Effector memory CD8-positive, alpha-beta T cell (primary cell): ENCODE measurements at regions not wholly inside any gene's neighbourhood (a gene's known extent, or its start where the extent isn't known, plus 50 kb on each side); places are given as distances from the start of the nearest gene placed in this dataset.

ENCODE experiments used
- ATAC-seq: fragments of 150-1000 bp; cut with Tn5 transposase; replicated peaks from 2 replicates; pipeline ENCODE4 v1.10.0; 2021; ENCODE audit warnings: mild to moderate bottlenecking, moderate library complexity
- DNase-seq, 3 experiments: peaks; one replicate each; pipeline ENCODE4 v3.0.0; 2021
- H3K27ac Mint-ChIP-seq, 2 donors: one replicate each; pipeline ENCODE4 v1.8.0; 2022; ENCODE audit warnings: mild to moderate bottlenecking in 2 of 2, mixed read lengths in 2 of 2, moderate library complexity in 2 of 2
- H3K27me3 Mint-ChIP-seq, 2 donors: one replicate each; pipeline ENCODE4 v1.8.0; 2022; ENCODE audit warnings: mixed read lengths in 2 of 2
- H3K36me3 Mint-ChIP-seq: one replicate; pipeline ENCODE4 v1.8.0; 2022; ENCODE audit warnings: mild to moderate bottlenecking, moderate library complexity, mixed read lengths; ENCODE audit not compliant: insufficient read depth
- H3K4me1 Mint-ChIP-seq, 2 donors: one replicate each; pipeline ENCODE4 v1.8.0; 2022; ENCODE audit warnings: low read depth in 2 of 2, mixed read lengths in 2 of 2
- H3K4me3 Mint-ChIP-seq, 2 donors: one replicate each; pipeline ENCODE4 v1.8.0; 2022; ENCODE audit warnings: mild to moderate bottlenecking in 2 of 2, mixed read lengths in 2 of 2, moderate library complexity in 2 of 2
- H3K9me3 Mint-ChIP-seq, 2 donors: one replicate each; pipeline ENCODE4 v1.8.0; 2022; ENCODE audit warnings: mixed read lengths in 2 of 2

DNA sequence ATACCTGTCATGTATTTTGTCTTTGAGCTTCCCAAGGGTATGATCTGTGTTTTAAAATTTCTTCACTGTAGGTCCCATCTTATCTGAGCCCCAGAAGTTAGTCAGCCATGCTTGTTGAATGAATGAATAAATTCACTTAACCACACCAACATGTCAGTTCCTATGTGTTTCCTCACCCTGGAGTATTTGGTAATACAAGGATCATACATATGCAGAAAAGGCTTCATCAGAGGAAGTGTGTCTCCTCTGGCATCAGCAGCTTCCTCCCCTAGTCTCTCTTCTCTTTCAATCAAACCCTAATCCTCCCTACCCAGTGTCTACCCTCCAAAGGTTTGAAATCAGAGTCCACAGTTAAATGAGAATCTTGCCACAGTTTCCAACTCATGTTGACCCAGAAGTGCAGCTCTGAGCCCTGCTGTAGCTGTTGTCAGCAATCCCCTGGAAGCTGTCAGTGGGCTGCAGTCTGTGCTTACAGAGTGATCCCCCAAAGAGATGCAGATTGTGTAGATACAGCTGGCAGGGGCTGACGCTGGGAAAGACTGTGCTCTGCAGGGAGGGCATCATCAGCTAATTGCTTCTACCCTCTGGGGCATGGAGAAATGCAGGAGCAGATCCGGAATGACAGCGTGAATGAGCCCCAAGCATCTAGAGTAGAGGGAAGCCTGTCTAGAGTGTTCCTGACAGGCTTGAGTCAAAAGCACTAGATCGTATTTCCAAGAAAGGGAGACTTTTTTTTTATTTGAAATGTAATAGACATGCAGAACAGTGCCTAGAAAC is 105.0 kb upstream of the WDR11 start:
- no peaks in the 10 kb centered on the region for H3K36me3 Mint-ChIP-seq
- ATAC-seq = no peak
- no peak overlapping the region for H3K27ac Mint-ChIP-seq
- no peaks in the 10 kb centered on the region for H3K4me1 Mint-ChIP-seq
- no peak for DNase-seq
- H3K4me3 Mint-ChIP-seq = no peak overlapping the region
- H3K9me3 Mint-ChIP-seq = peaks cover 0 to 2% of the 10 kb centered on the region in 2 donors
- peaks cover 14 to 27% of the 10 kb centered on the region in 2 donors for H3K27me3 Mint-ChIP-seq

DNA sequence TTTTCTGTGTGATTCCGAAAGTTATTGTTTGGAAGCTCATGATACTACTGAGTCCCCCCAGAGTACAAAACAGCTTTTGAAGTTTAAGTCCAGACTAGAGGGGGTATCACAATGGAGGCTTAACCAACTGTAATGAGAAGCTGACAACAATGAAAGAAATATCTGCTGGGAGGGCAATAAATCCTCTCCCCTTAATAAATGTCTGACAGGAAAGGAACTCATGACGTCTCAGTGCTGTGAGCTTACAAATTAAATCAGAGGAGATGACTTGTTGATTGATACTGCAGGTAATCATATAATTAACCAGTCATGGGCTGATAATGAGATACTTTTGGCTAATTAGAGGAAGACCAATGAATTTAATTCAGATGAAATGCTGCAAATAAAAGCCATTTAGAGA is 102.6 kb upstream of the WDR11 start:
- H3K36me3 Mint-ChIP-seq = no peaks in the 10 kb centered on the region
- no peak overlapping the region for H3K4me3 Mint-ChIP-seq
- ATAC-seq (no peak), DNase-seq (no peak)
- H3K9me3 Mint-ChIP-seq = peaks cover 0 to 2% of the 10 kb centered on the region in 2 donors
- no peak overlapping the region for H3K27ac Mint-ChIP-seq
- peaks cover 7 to 31% of the 10 kb centered on the region in 2 donors for H3K27me3 Mint-ChIP-seq
- no peaks in the 10 kb centered on the region for H3K4me1 Mint-ChIP-seq

DNA sequence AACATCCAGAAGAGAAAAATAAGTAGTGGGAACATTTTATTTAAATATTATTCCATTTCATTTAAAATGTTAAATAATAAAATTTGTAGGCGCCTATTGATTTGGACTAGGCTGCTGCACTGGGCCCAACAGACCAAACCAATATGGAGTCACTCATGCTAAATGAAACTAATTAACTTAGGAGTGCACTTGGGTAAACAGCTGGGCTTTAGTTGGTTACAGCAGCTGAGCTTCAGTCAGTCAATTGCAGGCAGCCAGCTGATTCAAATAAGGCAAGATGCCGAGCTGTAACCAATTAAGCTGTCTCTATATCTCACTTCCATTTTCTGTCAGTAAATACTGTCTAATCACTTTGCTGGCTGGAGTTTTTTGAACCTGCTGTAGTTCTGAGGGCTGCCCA is 102.1 kb upstream of the WDR11 start:
- DNase-seq = no peak
- Mint-ChIP-seq H3K27ac (no peak overlapping the region), H3K36me3 (no peaks in the 10 kb centered on the region), H3K4me1 (no peaks in the 10 kb centered on the region), H3K4me3 (no peak overlapping the region), H3K27me3 (peaks cover 7 to 26% of the 10 kb centered on the region in 2 donors), H3K9me3 (peaks cover 0 to 2% of the 10 kb centered on the region in 2 donors)
- no peak for ATAC-seq

DNA sequence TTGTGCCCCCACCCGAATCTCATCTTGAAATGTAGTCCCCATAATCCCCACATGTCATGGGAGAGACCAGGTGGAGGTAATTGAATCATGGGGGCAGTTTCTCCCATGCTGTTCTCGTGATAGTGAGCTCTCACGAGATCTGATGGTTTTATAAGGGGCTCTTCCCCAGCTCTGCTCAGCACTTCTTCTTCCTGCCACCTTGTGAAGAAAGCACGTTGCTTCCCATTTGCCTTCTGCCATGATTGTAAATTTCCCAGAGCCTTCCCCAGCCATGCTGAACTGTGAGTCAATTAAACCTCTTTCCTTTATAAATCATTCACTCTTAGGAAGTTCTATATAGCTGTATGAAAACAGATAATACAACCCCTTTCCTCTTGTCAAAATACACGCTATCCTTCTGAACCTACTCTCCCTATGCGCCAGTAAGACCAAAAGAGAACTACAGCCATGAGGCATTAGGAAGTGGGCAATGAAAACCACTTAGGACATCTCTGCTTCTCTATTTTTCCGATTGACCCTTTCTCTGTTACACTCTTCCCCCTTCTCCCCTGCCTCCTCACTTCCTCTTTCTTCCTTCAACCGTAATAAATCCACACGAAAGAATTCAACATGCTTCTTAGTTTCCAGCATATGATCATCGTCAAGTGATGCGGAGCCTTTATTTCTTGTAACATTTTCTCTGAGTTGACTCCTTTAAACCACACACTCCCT is 101.2 kb upstream of the WDR11 start:
- Mint-ChIP-seq H3K4me3 (no peak overlapping the region), H3K27ac (no peak overlapping the region), H3K9me3 (peaks cover 0 to 2% of the 10 kb centered on the region in 2 donors), H3K36me3 (no peaks in the 10 kb centered on the region), H3K27me3 (peaks cover 7 to 17% of the 10 kb centered on the region in 2 donors), H3K4me1 (no peaks in the 10 kb centered on the region)
- ATAC-seq = no peak
- DNase-seq = no peak

DNA sequence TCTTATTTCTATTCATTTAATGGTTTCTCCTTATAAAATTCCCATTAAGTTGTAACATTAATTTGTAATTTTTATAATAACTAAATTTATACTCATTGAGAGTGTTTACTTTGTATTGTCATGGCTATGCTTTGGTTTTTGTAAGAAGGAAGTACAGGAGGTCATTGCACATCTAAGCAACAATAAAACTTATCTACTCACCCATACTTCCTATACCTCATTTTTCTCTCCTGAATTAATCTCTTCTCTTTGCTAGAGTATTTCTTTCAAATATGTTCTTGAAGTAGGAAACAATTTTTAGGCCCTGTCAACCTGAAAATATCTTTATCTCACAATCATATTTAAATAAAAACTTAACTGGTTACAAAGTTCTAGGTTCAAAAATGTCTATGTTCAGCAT is 95.4 kb upstream of the WDR11 start:
- no peaks in the 10 kb centered on the region for H3K9me3 Mint-ChIP-seq
- no peak overlapping the region for H3K4me3 Mint-ChIP-seq
- peaks cover 27 to 35% of the 10 kb centered on the region in 2 donors for H3K27me3 Mint-ChIP-seq
- DNase-seq = no peak
- no peak overlapping the region for H3K27ac Mint-ChIP-seq
- no peaks in the 10 kb centered on the region for H3K36me3 Mint-ChIP-seq
- no peaks in the 10 kb centered on the region for H3K4me1 Mint-ChIP-seq
- ATAC-seq = no peak

DNA sequence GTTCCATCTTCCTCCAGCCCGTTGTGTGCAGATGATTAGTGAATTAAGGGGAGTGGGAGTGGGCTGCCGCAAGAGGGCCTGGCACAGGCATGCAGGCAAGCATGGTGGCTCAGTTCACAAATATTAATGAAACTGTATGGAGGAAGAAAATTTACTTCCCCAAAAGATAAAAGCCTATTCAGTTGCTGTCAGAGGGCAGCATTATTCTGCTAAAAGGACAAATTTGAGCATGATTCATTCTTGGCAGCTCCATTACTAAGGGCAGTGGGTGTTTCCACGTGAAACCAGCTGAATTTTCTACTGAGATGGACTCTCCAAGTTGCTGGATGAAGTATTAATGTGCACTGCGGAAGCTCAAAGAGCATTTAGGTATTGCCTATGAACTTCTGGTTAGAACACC is 90.9 kb upstream of the WDR11 start:
- H3K9me3 Mint-ChIP-seq = no peaks in the 10 kb centered on the region
- no peaks in the 10 kb centered on the region for H3K36me3 Mint-ChIP-seq
- no peak overlapping the region for H3K4me3 Mint-ChIP-seq

DNA sequence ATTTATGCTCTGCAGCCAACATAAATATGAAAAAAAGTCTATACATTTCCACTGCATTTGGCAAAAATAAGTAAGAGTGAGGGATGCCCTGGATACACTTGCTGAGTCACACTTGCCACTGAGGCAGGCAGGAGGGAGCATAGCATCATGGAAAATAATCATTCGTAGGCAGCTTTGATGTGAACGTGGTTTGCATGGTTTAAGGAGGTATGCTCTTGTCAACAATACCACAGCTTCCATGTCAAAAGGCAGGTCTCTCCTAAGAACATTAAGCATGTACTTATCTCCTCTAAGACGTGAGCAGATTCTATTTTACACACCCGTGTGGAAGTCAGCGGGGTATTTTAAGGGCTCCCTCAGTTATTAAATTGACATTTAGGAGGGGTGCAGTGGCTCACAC is 89.2 kb upstream of the WDR11 start:
- Mint-ChIP-seq H3K4me1 (no peaks in the 10 kb centered on the region), H3K36me3 (peaks cover 3% of the 10 kb centered on the region), H3K9me3 (no peaks in the 10 kb centered on the region), H3K4me3 (no peak overlapping the region), H3K27me3 (peaks cover 13 to 28% of the 10 kb centered on the region in 2 donors), H3K27ac (no peak overlapping the region)
- no peak for ATAC-seq
- no peak for DNase-seq

More for the DNA sequence above, 90.9 kb upstream of the WDR11 start:
- DNase-seq (no peak), ATAC-seq (no peak)
- Mint-ChIP-seq H3K27me3 (peaks cover 20 to 40% of the 10 kb centered on the region in 2 donors), H3K27ac (no peak overlapping the region), H3K4me1 (no peaks in the 10 kb centered on the region)

DNA sequence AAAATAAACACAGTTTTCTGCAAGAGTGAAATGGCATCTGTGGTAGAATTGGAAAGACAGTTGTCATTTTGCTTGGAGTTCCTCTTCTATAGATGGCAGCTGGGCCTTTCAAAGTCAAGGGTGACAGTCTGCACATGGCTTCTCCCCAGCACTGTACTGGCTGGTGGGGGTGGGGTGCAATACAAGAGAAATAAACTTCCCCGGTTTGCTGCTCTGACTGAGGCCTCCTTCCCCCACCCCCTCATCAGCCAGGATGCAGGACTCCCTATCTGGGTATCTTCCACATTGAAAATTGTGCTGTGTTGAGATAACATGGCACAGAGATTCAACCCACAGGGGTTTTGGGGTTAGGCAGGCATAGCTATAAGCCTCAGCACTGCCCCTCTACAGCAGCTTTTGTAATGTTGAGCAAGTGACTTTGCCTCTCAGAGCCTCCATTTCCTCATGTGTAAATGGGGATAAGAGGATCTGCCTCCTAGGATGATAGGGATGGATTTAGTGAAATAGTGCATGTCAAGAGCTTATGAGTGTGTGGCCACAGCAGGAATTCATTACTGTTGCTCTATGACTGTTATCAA is 85.8 kb upstream of the WDR11 start:
- Mint-ChIP-seq H3K27me3 (peaks cover 11 to 12% of the 10 kb centered on the region in 2 donors), H3K4me1 (no peaks in the 10 kb centered on the region), H3K4me3 (no peak overlapping the region), H3K9me3 (no peaks in the 10 kb centered on the region), H3K27ac (no peak overlapping the region), H3K36me3 (peaks cover 3% of the 10 kb centered on the region)
- DNase-seq (no peak), ATAC-seq (no peak)

DNA sequence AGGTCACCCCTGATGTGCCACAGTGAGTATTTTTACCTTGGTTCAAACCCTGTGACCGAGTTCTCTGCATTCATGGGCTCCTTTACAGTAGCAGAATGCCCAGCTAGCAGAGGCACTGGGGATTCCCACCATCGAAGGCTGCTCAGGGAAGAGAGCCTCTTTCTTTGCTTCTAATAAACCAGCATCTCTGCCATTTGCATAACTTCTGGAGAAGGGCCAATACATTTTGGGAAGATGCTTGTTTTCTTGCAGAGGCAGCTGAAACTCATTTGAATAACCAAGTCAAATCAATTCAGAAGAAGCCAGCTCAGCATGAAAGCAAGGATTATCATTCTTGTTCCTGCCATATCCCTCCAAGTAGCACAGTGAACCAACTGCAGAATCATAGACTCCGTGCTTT is 82.9 kb upstream of the WDR11 start:
- Mint-ChIP-seq H3K36me3 (peaks cover 3% of the 10 kb centered on the region), H3K4me1 (no peaks in the 10 kb centered on the region), H3K9me3 (no peaks in the 10 kb centered on the region), H3K4me3 (no peak overlapping the region), H3K27me3 (peaks cover 21 to 35% of the 10 kb centered on the region in 2 donors), H3K27ac (no peak overlapping the region)
- ATAC-seq (no peak), DNase-seq (no peak)

DNA sequence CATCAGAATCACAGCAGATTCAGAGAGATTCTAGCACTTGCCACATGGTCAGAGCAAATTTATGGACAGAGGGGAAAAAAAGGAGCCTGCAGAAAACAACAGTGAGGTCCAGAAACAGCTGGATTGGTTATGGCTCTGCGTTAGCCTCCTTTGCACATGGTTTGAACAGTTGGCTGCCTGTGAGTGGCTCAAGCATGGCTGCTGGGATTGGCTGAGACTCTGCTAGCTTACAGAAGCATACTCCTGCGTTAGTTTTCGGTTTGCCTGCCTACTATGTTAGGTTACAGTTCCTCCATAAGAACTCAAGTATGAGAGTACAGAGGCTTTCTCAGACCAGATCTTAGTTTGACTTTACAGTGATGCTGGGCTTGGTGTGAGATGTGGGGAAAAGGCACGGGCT is 80.7 kb upstream of the WDR11 start:
- Mint-ChIP-seq H3K27ac (no peak overlapping the region), H3K4me3 (no peak overlapping the region), H3K27me3 (peaks cover 22 to 36% of the 10 kb centered on the region in 2 donors), H3K9me3 (no peaks in the 10 kb centered on the region), H3K4me1 (no peaks in the 10 kb centered on the region), H3K36me3 (peaks cover 3% of the 10 kb centered on the region)
- no peak for DNase-seq
- no peak for ATAC-seq

DNA sequence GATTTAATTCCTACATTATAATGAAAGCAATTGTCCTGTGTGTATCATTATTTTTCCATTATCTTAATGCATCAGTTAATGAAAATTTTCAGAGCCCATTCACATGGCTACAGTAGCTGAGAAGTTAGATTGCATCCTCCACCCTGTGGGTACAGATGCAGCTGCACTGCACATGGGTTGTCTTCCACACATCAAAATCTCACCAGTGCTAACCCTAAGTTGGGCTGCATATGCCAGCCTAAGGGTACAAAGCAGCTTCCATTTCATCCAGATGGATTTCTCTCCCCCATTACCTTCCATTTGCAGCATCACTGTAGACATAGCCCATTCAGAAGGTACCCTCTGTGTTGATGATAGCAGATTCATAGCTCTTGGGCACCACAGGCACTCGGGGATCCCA is 74.7 kb upstream of the WDR11 start:
- ATAC-seq = no peak
- H3K4me1 Mint-ChIP-seq = no peaks in the 10 kb centered on the region
- no peaks in the 10 kb centered on the region for H3K9me3 Mint-ChIP-seq

DNA sequence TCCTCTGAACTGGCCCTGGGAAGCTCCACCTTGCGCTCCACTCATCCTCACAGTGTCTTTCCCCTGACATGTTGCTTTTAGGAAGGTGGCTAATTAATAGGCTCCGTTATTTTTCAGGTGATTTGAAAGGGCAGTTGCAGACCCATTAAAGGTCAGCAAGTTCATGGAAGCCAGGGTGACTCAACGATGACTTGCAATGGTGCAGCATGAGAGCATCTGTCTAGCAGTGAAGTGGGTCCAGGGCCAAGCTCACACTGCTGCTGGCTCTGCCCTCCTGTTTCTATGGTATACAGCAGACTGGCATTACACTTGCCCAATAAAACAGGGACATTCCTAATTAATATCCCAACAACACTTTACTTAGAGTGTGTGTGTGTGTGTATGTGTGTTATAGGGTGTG is 68.8 kb upstream of the WDR11 start:
- no peaks in the 10 kb centered on the region for H3K4me1 Mint-ChIP-seq
- H3K27me3 Mint-ChIP-seq = peaks cover 0 to 13% of the 10 kb centered on the region in 2 donors

More for the DNA sequence above, 74.7 kb upstream of the WDR11 start:
- Mint-ChIP-seq H3K36me3 (no peaks in the 10 kb centered on the region), H3K4me3 (no peak overlapping the region), H3K27me3 (peaks cover 23 to 34% of the 10 kb centered on the region in 2 donors), H3K27ac (no peak overlapping the region)
- no peak for DNase-seq

DNA sequence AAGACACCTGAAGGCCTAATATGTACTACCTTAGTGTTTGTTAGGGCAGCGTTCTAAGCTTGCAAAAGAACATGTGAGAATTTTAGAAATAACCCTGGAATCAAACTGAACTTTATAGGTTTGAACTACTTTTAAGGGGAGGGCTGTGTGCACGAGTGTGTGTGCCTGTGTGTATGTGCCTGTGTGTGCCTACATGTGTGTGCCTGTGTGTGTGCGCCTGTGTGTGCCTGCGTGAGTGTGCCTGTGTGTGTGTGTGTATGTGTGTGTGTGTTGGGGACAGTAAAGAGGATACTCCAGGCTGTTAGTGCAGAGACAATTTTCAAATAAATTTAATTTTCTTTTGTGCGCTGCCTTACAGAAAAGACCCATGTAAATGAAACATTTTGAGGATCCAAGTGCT is 68.1 kb upstream of the WDR11 start:
- DNase-seq (no peak), ATAC-seq (no peak)
- peaks cover 0 to 13% of the 10 kb centered on the region in 2 donors for H3K27me3 Mint-ChIP-seq
- no peaks in the 10 kb centered on the region for H3K4me1 Mint-ChIP-seq
- H3K4me3 Mint-ChIP-seq = no peak overlapping the region
- H3K27ac Mint-ChIP-seq = no peak overlapping the region
- H3K9me3 Mint-ChIP-seq = no peaks in the 10 kb centered on the region
- no peaks in the 10 kb centered on the region for H3K36me3 Mint-ChIP-seq

More for the DNA sequence above, 68.8 kb upstream of the WDR11 start:
- no peak overlapping the region for H3K4me3 Mint-ChIP-seq
- no peak overlapping the region for H3K27ac Mint-ChIP-seq
- no peak for DNase-seq
- H3K9me3 Mint-ChIP-seq = no peaks in the 10 kb centered on the region
- no peak for ATAC-seq
- no peaks in the 10 kb centered on the region for H3K36me3 Mint-ChIP-seq

DNA sequence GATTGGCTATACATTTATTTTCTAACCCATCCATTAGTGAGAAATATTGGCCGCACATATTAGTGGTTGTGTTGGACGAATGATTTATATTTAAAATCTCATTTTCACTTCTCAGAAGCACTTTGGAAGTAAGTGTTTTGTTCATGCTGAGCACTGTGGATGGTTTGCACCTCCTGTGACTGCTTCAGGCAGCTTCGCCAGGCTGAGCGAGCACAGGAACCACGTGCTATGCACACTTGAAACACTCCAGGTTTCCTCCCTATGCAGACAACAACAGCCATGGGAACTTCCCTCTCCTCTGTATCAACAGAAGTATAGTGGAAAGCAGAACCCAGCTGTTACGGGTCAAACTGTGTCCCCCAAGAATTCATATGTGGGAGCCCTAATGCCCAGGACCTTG is 67.3 kb upstream of the WDR11 start:
- no peaks in the 10 kb centered on the region for H3K9me3 Mint-ChIP-seq
- H3K36me3 Mint-ChIP-seq = no peaks in the 10 kb centered on the region
- DNase-seq = no peak
- peaks cover 0 to 13% of the 10 kb centered on the region in 2 donors for H3K27me3 Mint-ChIP-seq
- H3K4me3 Mint-ChIP-seq = no peak overlapping the region
- no peak overlapping the region for H3K27ac Mint-ChIP-seq
- no peak for ATAC-seq
- no peaks in the 10 kb centered on the region for H3K4me1 Mint-ChIP-seq
